ENCODE measurements at regions not wholly inside any gene's neighbourhood (a gene's known extent, or its start where the extent isn't known, plus 50 kb on each side); places are given as distances from the start of the nearest gene placed in this dataset.
A peak's percentile ranks its signal among the peaks of the same experiment; 100 is the strongest.

DNA sequence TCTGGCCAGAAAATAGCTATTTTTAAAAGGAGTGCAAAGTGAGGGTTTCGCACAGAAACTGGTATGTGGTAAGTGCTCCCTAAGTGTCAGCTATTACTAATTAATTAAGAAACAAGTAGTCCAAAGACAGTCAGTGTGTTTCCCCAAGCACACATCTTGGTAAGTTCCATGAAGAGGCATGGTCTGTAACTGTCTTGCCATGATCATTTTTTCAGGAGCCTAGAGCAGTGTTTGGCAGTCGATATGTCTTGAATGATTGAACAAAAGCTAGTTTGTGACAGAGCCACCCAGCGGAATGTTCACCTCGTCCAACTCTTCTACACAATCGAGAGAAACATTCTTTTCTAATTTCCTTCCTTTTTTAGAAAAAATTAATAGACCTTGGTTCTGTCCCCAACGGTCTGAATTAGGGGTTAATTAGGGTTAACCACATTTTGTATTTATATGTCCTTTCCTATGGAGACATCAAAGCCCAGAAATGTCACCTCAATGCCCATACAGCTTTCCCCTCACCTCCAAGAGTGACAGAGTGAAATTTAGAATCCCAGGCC, 57.6 kb upstream of the FTH1 start:
- Histone ChIP-seq H3K27me3 (replicated peaks; ENCODE audit: insufficient read depth) (no peaks in the 10 kb centered on the region), H3K36me3 (no peaks in the 10 kb centered on the region), H3K27ac (peak overlapping the region in 1 of 2 donors; percentile 35), H3K4me1 (ENCODE audit: control insufficient read depth in 1 of 2, low read depth in 2 of 2) (no peaks in the 10 kb centered on the region), H3K4me3 (peak overlapping the region; percentile 38), H3K9me3 (no peaks in the 10 kb centered on the region)
- DNase-seq (ENCODE audit: low spot score) (no peak), ATAC-seq (ENCODE audit: insufficient number of reproducible peaks, low FRiP score, low read depth) (no peak)
- no peak for TF ChIP-seq CTCF (IDR thresholded peaks at IDR 0.05)

- TF ChIP-seq CTCF (IDR thresholded peaks at IDR 0.05): no peak
- H3K36me3 ChIP-seq: no peaks in the 10 kb centered on the region
- no peaks in the 10 kb centered on the region for H3K9me3 ChIP-seq
- no peaks in the 10 kb centered on the region for H3K4me1 ChIP-seq (ENCODE audit: control insufficient read depth in 1 of 2, low read depth in 2 of 2)
- no peak overlapping the region for H3K27ac ChIP-seq
- DNase-seq (ENCODE audit: low spot score): no peak
- H3K27me3 ChIP-seq (replicated peaks; ENCODE audit: insufficient read depth): no peaks in the 10 kb centered on the region
- no peak overlapping the region for H3K4me3 ChIP-seq
- ATAC-seq (ENCODE audit: insufficient number of reproducible peaks, low FRiP score, low read depth): no peak
Observed at GRCh38 chr11:62022211-62022610, 54.8 kb upstream of the FTH1 start.

DNA sequence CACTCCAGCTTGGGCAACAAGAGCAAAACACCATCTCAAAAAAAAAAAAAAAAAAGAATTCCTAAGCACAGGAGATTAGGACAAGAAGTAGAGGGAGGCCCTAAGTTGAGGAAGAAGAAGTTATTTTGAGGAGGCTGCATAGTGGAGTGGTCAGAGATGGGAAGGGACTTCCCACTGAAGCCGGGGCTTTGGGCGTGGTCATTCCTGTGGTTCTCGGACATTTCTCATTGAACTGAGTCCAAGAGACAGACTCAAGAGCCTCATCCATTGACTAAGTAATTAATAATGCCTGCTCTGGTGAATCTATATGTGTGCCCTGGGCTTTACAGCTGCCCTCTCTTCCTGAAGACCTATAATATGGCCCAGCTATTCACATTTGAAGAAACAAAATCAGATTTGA, 53.2 kb upstream of the FTH1 start:
- Histone ChIP-seq H3K9me3 (no peaks in the 10 kb centered on the region), H3K36me3 (no peaks in the 10 kb centered on the region), H3K27me3 (replicated peaks; ENCODE audit: insufficient read depth) (no peaks in the 10 kb centered on the region), H3K4me3 (no peak overlapping the region), H3K27ac (no peak overlapping the region), H3K4me1 (ENCODE audit: control insufficient read depth in 1 of 2, low read depth in 2 of 2) (no peaks in the 10 kb centered on the region)
- DNase-seq (ENCODE audit: low spot score) (no peak), ATAC-seq (ENCODE audit: insufficient number of reproducible peaks, low FRiP score, low read depth) (no peak)
- TF ChIP-seq CTCF (IDR thresholded peaks at IDR 0.05): no peak

GRCh38 chr11:62018981-62019664, 51.7 kb upstream of the FTH1 start:
- Histone ChIP-seq H3K36me3 (no peaks in the 10 kb centered on the region), H3K9me3 (no peaks in the 10 kb centered on the region), H3K27me3 (replicated peaks; ENCODE audit: insufficient read depth) (no peaks in the 10 kb centered on the region), H3K4me3 (no peak overlapping the region), H3K4me1 (ENCODE audit: control insufficient read depth in 1 of 2, low read depth in 2 of 2) (no peaks in the 10 kb centered on the region), H3K27ac (no peak overlapping the region)
- no peak for DNase-seq (ENCODE audit: low spot score)
- no peak for ATAC-seq (ENCODE audit: insufficient number of reproducible peaks, low FRiP score, low read depth)
- no peak for TF ChIP-seq CTCF (IDR thresholded peaks at IDR 0.05)

DNA sequence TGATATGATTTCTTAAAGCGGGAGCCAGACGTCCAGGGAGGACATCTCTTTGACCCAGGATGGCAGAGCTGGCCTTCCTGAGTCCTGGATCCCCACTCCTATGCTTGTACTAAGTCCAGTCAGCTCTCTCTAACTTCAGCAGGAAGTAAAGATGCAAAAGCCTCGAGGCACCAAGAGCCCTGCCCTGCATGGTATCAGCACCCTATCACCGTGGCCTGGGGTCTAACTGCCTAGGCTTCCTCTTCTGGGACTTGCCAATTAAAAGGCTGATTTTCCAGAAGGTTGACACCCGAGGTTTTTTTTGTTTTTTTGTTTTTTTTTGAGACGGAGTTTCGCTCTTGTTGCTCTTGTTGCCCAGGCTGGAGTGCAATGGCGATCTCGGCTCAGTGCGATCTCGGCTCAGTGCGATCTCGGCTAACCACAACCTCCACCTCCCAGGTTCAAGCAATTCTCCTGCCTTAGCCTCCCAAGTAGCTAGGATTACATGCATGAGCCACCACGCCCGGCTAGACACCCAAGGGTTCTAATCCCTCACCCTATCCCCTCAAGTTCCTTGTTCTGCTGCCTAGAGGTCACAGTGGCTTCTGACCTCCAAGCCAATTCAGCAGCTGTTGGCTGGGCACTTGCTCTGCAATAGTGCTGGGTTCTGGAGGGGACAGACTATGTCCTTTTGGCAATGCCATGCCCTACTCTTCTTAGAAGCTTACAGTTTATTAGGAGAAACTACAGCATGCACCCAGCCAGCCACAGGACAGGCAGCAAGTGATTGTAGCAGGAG, 50.6 kb upstream of the FTH1 start:
- no peak overlapping the region for H3K4me3 ChIP-seq
- H3K4me1 ChIP-seq (ENCODE audit: control insufficient read depth in 1 of 2, low read depth in 2 of 2): no peaks in the 10 kb centered on the region
- ATAC-seq (ENCODE audit: insufficient number of reproducible peaks, low FRiP score, low read depth) (no peak), DNase-seq (ENCODE audit: low spot score) (no peak)
- H3K27ac ChIP-seq: no peak overlapping the region
- no peaks in the 10 kb centered on the region for H3K9me3 ChIP-seq
- no peaks in the 10 kb centered on the region for H3K27me3 ChIP-seq (replicated peaks; ENCODE audit: insufficient read depth)
- no peak for TF ChIP-seq CTCF (IDR thresholded peaks at IDR 0.05)
- no peaks in the 10 kb centered on the region for H3K36me3 ChIP-seq
